GM20431 (cell line): ENCODE measurements at regions not wholly inside any gene's neighbourhood (a gene's known extent, or its start where the extent isn't known, plus 50 kb on each side); places are given as distances from the start of the nearest gene placed in this dataset.

Source experiments
- in situ Hi-C: fragments of 300-500 bp; cut with MseI, MboI; formaldehyde crosslinking; loops from one replicate; pipeline ENCODE4 v1.15.0; 2020; ENCODE audit warnings: low sequenced_read_pairs; ENCODE audit not compliant: unreplicated experiment

- in situ Hi-C loops: no loop called here
These were observed 281.8 kb upstream of the KLF6 start for GRCh38 chr10:4066581-4067390.

- in situ Hi-C loops: no loop called here
These were observed 279.5 kb upstream of the KLF6 start for GRCh38 chr10:4064489-4064888.

- in situ Hi-C loops: no loop called here
These were observed 278.7 kb upstream of the KLF6 start for GRCh38 chr10:4063717-4064116.

- in situ Hi-C loops: no loop called here
These were observed 277.7 kb upstream of the KLF6 start for GRCh38 chr10:4062751-4063150.

- in situ Hi-C loops: no loop called here
These were observed 277.1 kb upstream of the KLF6 start for GRCh38 chr10:4062072-4062471.

GRCh38 chr10:4061441-4061951, 276.5 kb upstream of the KLF6 start:
- in situ Hi-C loops: no loop called here

GRCh38 chr10:4059471-4060138, 274.6 kb upstream of the KLF6 start:
- in situ Hi-C loops: no loop called here

- in situ Hi-C loops: no loop called here
These were observed 273.6 kb upstream of the KLF6 start for GRCh38 chr10:4058514-4059029.

- in situ Hi-C loops: no loop called here
These were observed 272.9 kb upstream of the KLF6 start for GRCh38 chr10:4057725-4058513.

GRCh38 chr10:4057021-4057420, 272.0 kb upstream of the KLF6 start:
- in situ Hi-C loops: no loop called here

GRCh38 chr10:4054656-4055435, 269.8 kb upstream of the KLF6 start:
- in situ Hi-C loops: no loop called here

GRCh38 chr10:4053940-4054339, 268.9 kb upstream of the KLF6 start:
- in situ Hi-C loops: no loop called here

GRCh38 chr10:4051641-4052151, 266.7 kb upstream of the KLF6 start:
- in situ Hi-C loops: no loop called here

GRCh38 chr10:4051011-4051640, 266.1 kb upstream of the KLF6 start:
- in situ Hi-C loops: no loop called here

GRCh38 chr10:4050061-4050460, 265.1 kb upstream of the KLF6 start:
- in situ Hi-C loops: no loop called here

- in situ Hi-C loops: no loop called here
These were observed 264.3 kb upstream of the KLF6 start for GRCh38 chr10:4049348-4049747.

- in situ Hi-C loops: no loop called here
These were observed 263.3 kb upstream of the KLF6 start for GRCh38 chr10:4048236-4048864.

- in situ Hi-C loops: no loop called here
These were observed 261.8 kb upstream of the KLF6 start for GRCh38 chr10:4046712-4047354.
